ENCODE measurements at regions not wholly inside any gene's neighbourhood (a gene's known extent, or its start where the extent isn't known, plus 50 kb on each side); places are given as distances from the start of the nearest gene placed in this dataset.

DNA sequence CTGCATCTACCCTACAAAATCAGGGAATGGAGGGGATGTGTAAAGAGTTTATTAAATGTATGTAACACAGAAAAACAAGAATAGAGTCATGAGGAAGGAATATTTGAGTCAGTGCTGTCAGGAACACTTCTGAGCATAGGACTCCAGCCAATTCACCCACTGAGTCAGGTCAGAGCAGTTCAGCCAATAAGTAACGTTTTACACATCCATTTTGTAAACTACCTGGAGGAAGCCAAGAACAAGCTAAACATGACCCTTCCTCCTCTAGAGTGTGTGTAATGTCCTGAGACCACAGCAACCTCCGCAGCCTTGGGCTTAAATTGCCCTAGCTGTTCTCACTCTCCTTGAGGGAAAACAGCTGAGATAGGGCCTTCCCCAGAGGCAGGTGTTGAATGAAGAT, 691.5 kb upstream of the LRRN3 start:
- TF ChIP-seq CTCF (conservative IDR thresholded peaks at IDR 0.05; ENCODE audit: low read depth, low read length), result no peak
- DNase-seq (ENCODE audit: low read depth), result peak; percentile 38
- H3K4me3 ChIP-seq (ENCODE audit: low read depth, low read length), result no peak overlapping the region

DNA sequence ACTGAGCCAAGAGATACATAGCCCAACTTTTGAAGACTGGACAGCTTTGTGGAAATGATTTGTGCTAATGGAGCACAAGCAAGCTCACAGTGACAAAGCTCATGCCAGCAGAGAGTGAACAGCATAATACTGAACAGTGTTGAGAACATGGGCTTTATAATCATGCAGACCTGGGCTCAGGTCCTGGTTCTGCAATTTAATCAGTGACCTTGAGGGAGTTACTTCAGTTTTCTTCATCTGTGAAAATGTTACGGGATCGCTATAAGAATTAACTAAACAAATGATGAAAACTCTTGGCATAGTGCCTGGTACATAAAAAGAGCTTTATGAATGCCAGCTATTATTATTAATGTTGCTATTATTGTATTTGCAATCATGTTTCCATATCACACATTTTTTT, 690.5 kb upstream of the LRRN3 start:
- H3K4me3 ChIP-seq (ENCODE audit: low read depth, low read length), result no peak overlapping the region
- TF ChIP-seq CTCF (conservative IDR thresholded peaks at IDR 0.05; ENCODE audit: low read depth, low read length), result no peak
- no peak for DNase-seq (ENCODE audit: low read depth)

GRCh38 chr7:110407242-110407641, 683.7 kb upstream of the LRRN3 start:
- no peak for DNase-seq (ENCODE audit: low read depth)
- no peak overlapping the region for H3K4me3 ChIP-seq (ENCODE audit: low read depth, low read length)
- TF ChIP-seq CTCF (conservative IDR thresholded peaks at IDR 0.05; ENCODE audit: low read depth, low read length), result no peak

DNA sequence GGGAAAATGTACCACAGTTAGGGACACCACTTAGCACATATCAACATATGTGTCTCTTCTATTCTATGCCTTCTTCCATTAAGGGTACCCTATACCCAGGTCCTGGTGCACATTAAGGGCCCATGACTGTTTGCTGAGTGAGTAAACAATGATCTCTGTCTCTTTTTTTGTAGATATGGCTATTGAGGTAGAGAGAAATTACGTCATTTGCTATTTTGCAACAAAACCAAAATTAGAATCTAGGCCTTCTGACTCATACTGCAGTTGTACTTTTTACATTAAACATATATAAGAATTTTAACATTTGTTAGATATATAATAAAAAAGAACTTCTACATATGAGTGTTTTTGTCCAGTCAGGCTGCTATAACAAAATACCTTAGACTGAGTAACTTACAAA, 683.2 kb upstream of the LRRN3 start:
- TF ChIP-seq CTCF (conservative IDR thresholded peaks at IDR 0.05; ENCODE audit: low read depth, low read length), result no peak
- no peak overlapping the region for H3K4me3 ChIP-seq (ENCODE audit: low read depth, low read length)
- DNase-seq (ENCODE audit: low read depth), result no peak

GRCh38 chr7:110412614-110413013, 678.3 kb upstream of the LRRN3 start:
- no peak for DNase-seq (ENCODE audit: low read depth)
- TF ChIP-seq CTCF (conservative IDR thresholded peaks at IDR 0.05; ENCODE audit: low read depth, low read length), result no peak
- no peak overlapping the region for H3K4me3 ChIP-seq (ENCODE audit: low read depth, low read length)

DNA sequence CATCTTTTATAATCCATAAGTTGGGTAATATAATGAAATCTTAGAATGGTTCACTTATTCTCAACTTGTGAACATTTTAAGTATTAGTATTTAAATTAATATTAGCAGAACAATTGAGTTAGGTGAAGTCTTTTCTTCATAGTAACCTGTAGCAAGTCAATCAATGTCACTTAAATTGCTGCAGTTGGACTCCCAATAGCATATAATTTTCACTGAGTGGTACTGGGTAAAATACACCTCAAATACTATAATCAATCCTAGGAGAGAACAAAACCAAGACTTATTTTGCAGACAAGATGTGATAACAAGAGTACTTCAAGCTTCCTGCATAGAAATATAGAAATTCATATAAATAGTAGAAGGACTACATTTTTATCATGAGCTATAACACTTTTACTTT, 677.9 kb upstream of the LRRN3 start:
- TF ChIP-seq CTCF (conservative IDR thresholded peaks at IDR 0.05; ENCODE audit: low read depth, low read length), result no peak
- DNase-seq (ENCODE audit: low read depth), result no peak
- no peak overlapping the region for H3K4me3 ChIP-seq (ENCODE audit: low read depth, low read length)

GRCh38 chr7:110417611-110418010, 673.3 kb upstream of the LRRN3 start:
- no peak for TF ChIP-seq CTCF (conservative IDR thresholded peaks at IDR 0.05; ENCODE audit: low read depth, low read length)
- no peak overlapping the region for H3K4me3 ChIP-seq (ENCODE audit: low read depth, low read length)
- no peak for DNase-seq (ENCODE audit: low read depth)
